GM23338 (cell line): ENCODE measurements at regions not wholly inside any gene's neighbourhood (a gene's known extent, or its start where the extent isn't known, plus 50 kb on each side); places are given as distances from the start of the nearest gene placed in this dataset.

Experiments
- ATAC-seq: fragments of 200-7000 bp; cut with Tn5 transposase; 3 replicates; pipeline ENCODE4 v1.9.1; 2020
- DNase-seq: peaks from one replicate; pipeline ENCODE4 v3.0.0-alpha.2; 2015; ENCODE audit warnings: low spot score
- H2AFZ ChIP-seq: fragments of 200-600 bp; sonication (generic); 2 replicates; pipeline ENCODE4 v1.8.0; 2016; ENCODE audit warnings: antibody characterized with exemption, mild to moderate bottlenecking, moderate library complexity
- H3F3A ChIP-seq: fragments of 200-600 bp; sonication (generic); replicated peaks from 2 replicates; pipeline ENCODE4 v1.8.0; 2017; ENCODE audit warnings: antibody characterized with exemption, mixed run types, low read depth
- H3K27ac ChIP-seq: fragments of 200-600 bp; sonication (generic); 2 replicates; pipeline ENCODE4 v1.6.1; 2016; ENCODE audit warnings: low read depth
- H3K27me3 ChIP-seq: fragments of 200-600 bp; sonication (generic); 2 replicates; pipeline ENCODE4 v1.8.0; 2016; ENCODE audit warnings: mild to moderate bottlenecking, mixed run types, moderate library complexity; ENCODE audit not compliant: insufficient read depth
- H3K36me3 ChIP-seq: fragments of 200-600 bp; sonication (generic); 2 replicates; pipeline ENCODE4 v1.8.0; 2016; ENCODE audit warnings: mild to moderate bottlenecking; ENCODE audit not compliant: insufficient read depth
- H3K4me1 ChIP-seq: fragments of 200-600 bp; sonication (generic); 2 replicates; pipeline ENCODE4 v1.8.0; 2016; ENCODE audit warnings: mild to moderate bottlenecking, moderate library complexity; ENCODE audit not compliant: insufficient read depth
- H3K4me2 ChIP-seq: fragments of 200-600 bp; sonication (generic); 2 replicates; pipeline ENCODE4 v1.7.1; 2017; ENCODE audit warnings: mixed run types
- H3K4me3 ChIP-seq: fragments of 200-600 bp; sonication (generic); 2 replicates; pipeline ENCODE4 v1.6.1; 2016; ENCODE audit warnings: mixed run types
- H3K79me2 ChIP-seq: fragments of 200-600 bp; sonication (generic); replicated peaks from 2 replicates; pipeline ENCODE4 v1.8.0; 2017; ENCODE audit warnings: mild to moderate bottlenecking; ENCODE audit not compliant: insufficient read depth
- H3K9me2 ChIP-seq: fragments of 200-600 bp; sonication (generic); 2 replicates; pipeline ENCODE4 v1.8.0; 2017; ENCODE audit not compliant: insufficient read depth
- H4K20me1 ChIP-seq: fragments of 200-600 bp; sonication (generic); replicated peaks from 2 replicates; pipeline ENCODE4 v1.8.0; 2017; ENCODE audit warnings: mild to moderate bottlenecking; ENCODE audit not compliant: insufficient read depth
- H3K27ac Mint-ChIP-seq: 2 replicates; pipeline ENCODE4 v1.8.0; 2020; ENCODE audit warnings: inconsistent platforms, mild to moderate bottlenecking, moderate library complexity, mixed read lengths
- H3K27me3 Mint-ChIP-seq: 3 replicates; pipeline ENCODE4 v1.8.0; 2022; ENCODE audit warnings: low read depth, mild to moderate bottlenecking, moderate library complexity, mixed read lengths, inconsistent platforms; ENCODE audit not compliant: insufficient read depth, poor library complexity
- H3K36me3 Mint-ChIP-seq: 3 replicates; pipeline ENCODE4 v1.8.0; 2021; ENCODE audit warnings: low read depth, mild to moderate bottlenecking, inconsistent platforms, moderate library complexity, mixed read lengths
- H3K4me1 Mint-ChIP-seq: 3 replicates; pipeline ENCODE4 v1.8.0; 2020; ENCODE audit warnings: mild to moderate bottlenecking, inconsistent platforms, mixed read lengths
- H3K4me3 Mint-ChIP-seq: 3 replicates; pipeline ENCODE4 v1.8.0; 2021; ENCODE audit warnings: moderate library complexity, mild to moderate bottlenecking, inconsistent platforms, mixed read lengths
- H3K9me3 Mint-ChIP-seq: 3 replicates; pipeline ENCODE4 v1.8.0; 2020; ENCODE audit warnings: moderate library complexity, mild to moderate bottlenecking, inconsistent platforms, mixed read lengths
- CTCF ChIP-seq, 2 experiments: fragments of 200-600 bp in 1 of 2; sonication (generic) in 1 of 2; conservative IDR thresholded peaks; 2 replicates each; pipeline versions ENCODE4 v1.5.1 to v1.6.1; 2016 to 2017; ENCODE audit warnings: antibody characterized with exemption in 2 of 2, low read depth in 2 of 2, mild to moderate bottlenecking in 2 of 2, moderate library complexity in 1 of 2
- ETS1 ChIP-seq: IDR thresholded peaks from 2 replicates; pipeline ENCODE4 v1.6.1; 2016; ENCODE audit warnings: antibody characterized with exemption
- EZH2phosphoT487 ChIP-seq: fragments of 200-600 bp; sonication (generic); IDR thresholded peaks from one replicate; pipeline ENCODE4 v1.8.1; 2018; ENCODE audit warnings: antibody characterized with exemption; ENCODE audit not compliant: unreplicated experiment
- POLR2AphosphoS5 ChIP-seq: IDR thresholded peaks from 2 replicates; pipeline ENCODE4 v1.6.1; 2016; ENCODE audit warnings: antibody characterized with exemption, low read depth
- REST ChIP-seq: IDR thresholded peaks from one replicate; pipeline ENCODE4 v1.6.1; 2018; ENCODE audit warnings: antibody characterized with exemption; ENCODE audit not compliant: unreplicated experiment
- ZNF331 ChIP-seq: fragments of 250-450 bp; sonication (Bioruptor Pico); IDR thresholded peaks from 2 replicates; pipeline ENCODE4 v1.5.0; 2020; ENCODE audit warnings: low read depth, mild to moderate bottlenecking, moderate library complexity
- ZNF462 ChIP-seq: fragments of 250-450 bp; sonication (Bioruptor Pico); IDR thresholded peaks from 2 replicates; pipeline ENCODE4 v1.5.0; 2020; ENCODE audit warnings: mild to moderate bottlenecking, moderate library complexity

GRCh38 chr2:194105358-194105757 is 1551.7 kb upstream of the SLC39A10 start:
- no peak for ATAC-seq
- Histone ChIP-seq H3K36me3 (no peaks in the 10 kb centered on the region), H3K9me2 (no peaks in the 10 kb centered on the region), H3K27me3 (no peaks in the 10 kb centered on the region), H3K27ac (no peak overlapping the region), H3K4me3 (no peak overlapping the region), H4K20me1 (no peaks in the 10 kb centered on the region), H3K79me2 (no peaks in the 10 kb centered on the region), H3K4me1 (no peaks in the 10 kb centered on the region), H3K4me2 (no peak overlapping the region), H3F3A (no peaks in the 10 kb centered on the region), H2AFZ (no peak overlapping the region)
- H3K27ac Mint-ChIP-seq = no peak overlapping the region
- TF ChIP-seq REST (no peak), EZH2phosphoT487 (no peak), ZNF331 (no peak)
- no peaks in the 10 kb centered on the region for H3K36me3 Mint-ChIP-seq
- H3K4me1 Mint-ChIP-seq = peaks cover under 1% of the 10 kb centered on the region; the same call in 1 of the 3 replicates
- no peak for DNase-seq
- H3K9me3 Mint-ChIP-seq = no peaks in the 10 kb centered on the region
- H3K4me3 Mint-ChIP-seq = no peak overlapping the region
- no peaks in the 10 kb centered on the region for H3K27me3 Mint-ChIP-seq

- Histone ChIP-seq H3K4me1 (no peaks in the 10 kb centered on the region), H3K27me3 (no peaks in the 10 kb centered on the region), H4K20me1 (no peaks in the 10 kb centered on the region), H3K9me2 (no peaks in the 10 kb centered on the region), H3K36me3 (no peaks in the 10 kb centered on the region), H3K4me3 (no peak overlapping the region), H2AFZ (no peak overlapping the region; the same call in 1 of the 2 replicates), H3F3A (no peaks in the 10 kb centered on the region), H3K4me2 (no peak overlapping the region), H3K79me2 (no peaks in the 10 kb centered on the region), H3K27ac (no peak overlapping the region)
- TF ChIP-seq CTCF (conservative IDR thresholded peaks at IDR 0.05; ENCODE audit: low read depth in 2 of 2) (no peak), ETS1 (no peak), ZNF462 (no peak), POLR2AphosphoS5 (no peak)
- H3K27ac Mint-ChIP-seq = 0 out of 2 replicates have a peak overlapping the region, but pooled peaks have one; percentile 36
- no peaks in the 10 kb centered on the region for H3K27me3 Mint-ChIP-seq
- DNase-seq (no peak), ATAC-seq (no peak)
- H3K36me3 Mint-ChIP-seq = no peaks in the 10 kb centered on the region
- H3K4me1 Mint-ChIP-seq = peaks cover 2% of the 10 kb centered on the region; the same call in 2 of the 3 replicates
- no peaks in the 10 kb centered on the region for H3K9me3 Mint-ChIP-seq
- H3K4me3 Mint-ChIP-seq = no peak overlapping the region
Observed at GRCh38 chr2:194104687-194105086, 1552.3 kb upstream of the SLC39A10 start.
